ENCODE measurements at regions not wholly inside any gene's neighbourhood (a gene's known extent, or its start where the extent isn't known, plus 50 kb on each side); places are given as distances from the start of the nearest gene placed in this dataset.

GRCh38 chr9:87022178-87022577 is 74.9 kb upstream of the GAS1 start:
- no peak overlapping the region for H4K8ac ChIP-seq (replicated peaks; ENCODE audit: insufficient read length, low read depth, low read length)
- DNase-seq, result no peak
- no peak overlapping the region for H2AK5ac ChIP-seq (ENCODE audit: insufficient read length, low read length)
- no peak overlapping the region for H2BK5ac ChIP-seq (ENCODE audit: insufficient read length, low read length)
- no peak overlapping the region for H3K27ac ChIP-seq (ENCODE audit: insufficient read length, low read depth, low read length)
- H3K79me1 ChIP-seq (ENCODE audit: insufficient read depth, low read depth, low read length, poor library complexity, severe bottlenecking), result no peaks in the 10 kb centered on the region
- no peak overlapping the region for H3T11ph ChIP-seq (ENCODE audit: low read length)
- H3K36me3 Mint-ChIP-seq (ENCODE audit: insufficient read depth in 1 of 3, low read depth in 3 of 3), result peaks cover 0 to 5% (median 2%) of the 10 kb centered on the region in 3 experiments; a peak in 3 of 7 replicates
- no peak overlapping the region for H4K91ac ChIP-seq (ENCODE audit: insufficient read length, low read depth, low read length)
- H3K4me1 Mint-ChIP-seq, result peaks cover 9 to 12% of the 10 kb centered on the region in 2 experiments
- no peak overlapping the region for H3K9ac ChIP-seq (ENCODE audit: extremely low read depth, insufficient read length, low read length)
- no peak overlapping the region for H3K18ac ChIP-seq (ENCODE audit: insufficient read length, low read depth, low read length)
- peaks cover 3 to 4% of the 10 kb centered on the region in 2 experiments; a peak in 3 of 5 replicates for H3K9me3 Mint-ChIP-seq
- H2BK120ac ChIP-seq (ENCODE audit: low read depth, low read length, poor library complexity, severe bottlenecking), result no peak overlapping the region
- H3K14ac ChIP-seq (ENCODE audit: insufficient read depth, low read length), result no peak overlapping the region
- H3K56ac ChIP-seq (ENCODE audit: insufficient read length, low read depth, low read length), result no peak overlapping the region
- no peak overlapping the region for H3K27ac Mint-ChIP-seq
- H3K23me2 ChIP-seq (ENCODE audit: insufficient read length, low read depth, low read length, poor library complexity, severe bottlenecking), result no peaks in the 10 kb centered on the region
- H3K4ac ChIP-seq (ENCODE audit: low read depth, low read length), result no peak overlapping the region
- H4K5ac ChIP-seq (ENCODE audit: insufficient read length, low read depth, low read length), result no peak overlapping the region
- no CpG with 5 or more reads among the region's 1 CpG for WGBS (ENCODE audit: extremely low coverage, insufficient read length, low lambda C conversion rate)
- no peaks in the 10 kb centered on the region for H4K20me1 ChIP-seq (ENCODE audit: control insufficient read depth, insufficient read depth, insufficient read length)
- H2AFZ ChIP-seq (ENCODE audit: low read length), result no peak overlapping the region
- no peaks in the 10 kb centered on the region for H3K79me2 ChIP-seq (ENCODE audit: insufficient read depth, low read length)
- H3K23ac ChIP-seq (ENCODE audit: insufficient read length, low read depth, low read length), result no peak overlapping the region
- H3K27me3 ChIP-seq (ENCODE audit: insufficient read depth, low read length), result no peaks in the 10 kb centered on the region
- H3K4me2 ChIP-seq (ENCODE audit: insufficient read depth, insufficient read length, low read length), result no peak overlapping the region
- no peaks in the 10 kb centered on the region for H3K9me3 ChIP-seq (ENCODE audit: control insufficient read depth, low read depth, low read length)
- H2BK15ac ChIP-seq (ENCODE audit: low read depth, low read length), result no peak overlapping the region
- TF ChIP-seq CTCF (conservative IDR thresholded peaks at IDR 0.05), result no peak
- H3K4me1 ChIP-seq (ENCODE audit: insufficient read depth, low read length), result no peaks in the 10 kb centered on the region; the same call in 1 of the 2 replicates
- H3K4me3 Mint-ChIP-seq, result no peak overlapping the region
- H3K27me3 Mint-ChIP-seq (ENCODE audit: low read depth), result no peaks in the 10 kb centered on the region
- no peak overlapping the region for H2BK20ac ChIP-seq (ENCODE audit: low read depth, low read length, poor library complexity, severe bottlenecking)
- no peak overlapping the region for H2BK12ac ChIP-seq (ENCODE audit: insufficient read length, low read depth, low read length)
